HepG2 (cell line): ENCODE measurements at regions not wholly inside any gene's neighbourhood (a gene's known extent, or its start where the extent isn't known, plus 50 kb on each side); places are given as distances from the start of the nearest gene placed in this dataset.

Experiments
- ATAC-seq: fragments of 200-7000 bp; cut with Tn5 transposase; 3 replicates; pipeline ENCODE4 v1.9.1; 2020; ENCODE audit warnings: mild to moderate bottlenecking, moderate library complexity
- BruUV-seq: library from RNA; stranded (reverse); fragments of 400-500 nt; replicated peaks from 2 replicates; lab custom pipeline; 2021; lab: Mats Ljungman, UMichigan
- CTCF ChIA-PET: fragments of 300-600 bp; formaldehyde crosslinking; extraction: SDS; loops from one replicate; lab custom pipeline; 2021; ENCODE audit warnings: low total read pairs, inconsistent platforms, low intra/inter-chr PET ratio; lab: Yijun Ruan, JAX
- POLR2A ChIA-PET: fragments of 350-600 bp; sonication (Branson Sonifier 250); formaldehyde crosslinking; loops from one replicate; lab custom pipeline; 2020; ENCODE audit warnings: antibody characterized with exemption, inconsistent platforms; lab: Yijun Ruan, JAX
- DNase-seq: peaks from one replicate; pipeline ENCODE4 v3.0.0-alpha.2; 2015; ENCODE audit warnings: low spot score
- FAIRE-seq: peaks from 3 replicates; lab custom pipeline; 2011; peaks lifted over from hg19 to GRCh38; lab: Jason Lieb, UNC
- H2AFZ ChIP-seq: one replicate; pipeline ENCODE4 v1.6.1; 2011; ENCODE audit warnings: low read length, inconsistent platforms
- H3K27ac ChIP-seq: fragments of 300-600 bp; 3 replicates; pipeline ENCODE4 v1.8.0; 2011; ENCODE audit warnings: mixed run types, mild to moderate bottlenecking, mixed read lengths, low read length, inconsistent platforms; ENCODE audit not compliant: insufficient read depth; ENCODE audit errors: extremely low read length
- H3K27me3 ChIP-seq, 2 experiments: fragments of 200-600 bp in 1 of 2; 2 replicates in 1 of 2; 3 replicates in 1 of 2; pipeline versions ENCODE4 v1.6.0 to v1.8.0; 2011; ENCODE audit warnings: low read length in 2 of 2, mild to moderate bottlenecking in 2 of 2, moderate library complexity in 2 of 2, inconsistent platforms in 1 of 2; ENCODE audit not compliant: insufficient read depth in 2 of 2, control insufficient read depth in 1 of 2
- H3K36me3 ChIP-seq, 2 experiments: fragments of 200-600 bp in 1 of 2; replicated peaks in 1 of 2; 2 replicates in 1 of 2; 3 replicates in 1 of 2; pipeline versions ENCODE4 v1.5.1 to v1.8.0; 2011; ENCODE audit warnings: low read length in 2 of 2, inconsistent platforms in 1 of 2; ENCODE audit not compliant: insufficient read depth in 2 of 2, control insufficient read depth in 1 of 2
- H3K4me1 ChIP-seq: 2 replicates; pipeline ENCODE4 v1.5.1; 2012; ENCODE audit warnings: low read length, inconsistent platforms; ENCODE audit not compliant: insufficient read depth
- H3K4me2 ChIP-seq: 2 replicates; pipeline ENCODE4 v1.6.0; 2011; ENCODE audit warnings: low read depth, low read length, inconsistent platforms
- H3K4me3 ChIP-seq, 3 experiments: fragments of 200-600 bp in 1 of 3; sonication (generic), shearing (Covaris generic) in 1 of 3; replicated peaks in 1 of 3; 2 replicates each; pipeline ENCODE4 v1.5.1; 2011 to 2016; ENCODE audit warnings: low read length in 3 of 3, inconsistent platforms in 2 of 3, low read depth in 2 of 3, mild to moderate bottlenecking in 2 of 3, control low read depth in 1 of 3, mixed read lengths in 1 of 3; ENCODE audit not compliant: insufficient read depth in 1 of 3
- H3K79me2 ChIP-seq: one replicate; pipeline ENCODE4 v1.6.1; 2011; ENCODE audit warnings: low read length, inconsistent platforms; ENCODE audit not compliant: insufficient read depth
- H3K9ac ChIP-seq: 2 replicates; pipeline ENCODE4 v1.6.0; 2011; ENCODE audit warnings: mild to moderate bottlenecking, low read depth, low read length, inconsistent platforms; ENCODE audit not compliant: insufficient read depth
- H3K9me3 ChIP-seq: 2 replicates; pipeline ENCODE4 v1.5.1; 2012; ENCODE audit warnings: mild to moderate bottlenecking, low read length
- H4K20me1 ChIP-seq: 2 replicates; pipeline ENCODE4 v1.6.0; 2011; ENCODE audit warnings: inconsistent platforms, mild to moderate bottlenecking, low read length, moderate library complexity; ENCODE audit not compliant: insufficient read depth
- BORCS8-MEF2B ChIP-seq: sonication (generic); formaldehyde crosslinking; IDR thresholded peaks from 2 replicates; pipeline ENCODE4 v1.8.0; 2022; ENCODE audit warnings: mild to moderate bottlenecking, missing genetic modification reagents
- CBX5 ChIP-seq: sonication (generic); formaldehyde crosslinking; IDR thresholded peaks from 2 replicates; pipeline ENCODE4 v1.4.0; 2020; ENCODE audit warnings: missing genetic modification reagents, borderline replicate concordance
- DNMT3B ChIP-seq: conservative IDR thresholded peaks from 2 replicates; pipeline ENCODE4 v1.6.1; 2016; ENCODE audit warnings: missing biosample characterization, control low read depth
- GABPB1 ChIP-seq: IDR thresholded peaks from 2 replicates; pipeline ENCODE4 v1.6.1; 2016; ENCODE audit warnings: mild to moderate bottlenecking, missing genetic modification reagents, moderate library complexity, missing compliant biosample characterization
- GATAD1 ChIP-seq: IDR thresholded peaks from 2 replicates; pipeline ENCODE4 v1.6.1; 2016; ENCODE audit warnings: missing genetic modification reagents, missing compliant biosample characterization
- KDM5A ChIP-seq: fragments of 200-600 bp; sonication (generic); IDR thresholded peaks from 2 replicates; pipeline ENCODE4 v1.7.0; 2018; ENCODE audit warnings: antibody characterized with exemption, mild to moderate bottlenecking, low read length, borderline replicate concordance
- KMT2A ChIP-seq: sonication (generic); formaldehyde crosslinking; IDR thresholded peaks from 2 replicates; pipeline ENCODE4 v1.4.0; 2020; ENCODE audit warnings: missing genetic modification reagents
- RELA ChIP-seq: sonication (generic); formaldehyde crosslinking; IDR thresholded peaks from 2 replicates; pipeline ENCODE4 v1.4.0; 2020; ENCODE audit warnings: missing genetic modification reagents
- TCF7L2 ChIP-seq: IDR thresholded peaks from 2 replicates; pipeline ENCODE4 v1.6.1; 2011; ENCODE audit warnings: mild to moderate bottlenecking, low read depth, low read length, moderate library complexity
- ZBTB7A ChIP-seq: sonication (generic); formaldehyde crosslinking; IDR thresholded peaks from 2 replicates; pipeline ENCODE4 v1.8.0; 2022; ENCODE audit warnings: mild to moderate bottlenecking, missing genetic modification reagents
- ZFP91 ChIP-seq: sonication (generic); formaldehyde crosslinking; IDR thresholded peaks from 2 replicates; pipeline ENCODE4 v1.9.0; 2022; ENCODE audit warnings: missing genetic modification reagents, mild to moderate bottlenecking, borderline replicate concordance
- ZNF550 ChIP-seq: sonication (generic); formaldehyde crosslinking; IDR thresholded peaks from 2 replicates; pipeline ENCODE4 v1.4.0; 2020; ENCODE audit warnings: mild to moderate bottlenecking, missing genetic modification reagents, borderline replicate concordance
- ZNF766 ChIP-seq: sonication (generic); formaldehyde crosslinking; IDR thresholded peaks from 2 replicates; pipeline ENCODE4 v1.5.0; 2020; ENCODE audit warnings: missing genetic modification reagents, borderline replicate concordance
- ZNF781 ChIP-seq: sonication (generic); formaldehyde crosslinking; IDR thresholded peaks from 2 replicates; pipeline ENCODE4 v1.5.1; 2020; ENCODE audit warnings: borderline replicate concordance, mild to moderate bottlenecking, missing genetic modification reagents; ENCODE audit errors: not compliant biosample characterization
- WGBS: methylation state at CpG from one replicate; pipeline ENCODE4 v1.1.6; 2017; ENCODE audit warnings: low lambda C conversion rate; 5-methylcytosine and 5-hydroxymethylcytosine counted together
- in situ Hi-C: cut with HindIII; loops from 2 replicates; pipeline ENCODE4 v1.10.0; 2017; ENCODE audit warnings: low pct_unique_long_range_greater_than_20kb; ENCODE audit not compliant: extremely low pct_ligation_motif_present
- intact Hi-C: fragments of 100-400 bp; cut with micrococcal nuclease; formaldehyde crosslinking; loops from one replicate; pipeline ENCODE4 v1.10.0; 2022; ENCODE audit not compliant: unreplicated experiment

DNA sequence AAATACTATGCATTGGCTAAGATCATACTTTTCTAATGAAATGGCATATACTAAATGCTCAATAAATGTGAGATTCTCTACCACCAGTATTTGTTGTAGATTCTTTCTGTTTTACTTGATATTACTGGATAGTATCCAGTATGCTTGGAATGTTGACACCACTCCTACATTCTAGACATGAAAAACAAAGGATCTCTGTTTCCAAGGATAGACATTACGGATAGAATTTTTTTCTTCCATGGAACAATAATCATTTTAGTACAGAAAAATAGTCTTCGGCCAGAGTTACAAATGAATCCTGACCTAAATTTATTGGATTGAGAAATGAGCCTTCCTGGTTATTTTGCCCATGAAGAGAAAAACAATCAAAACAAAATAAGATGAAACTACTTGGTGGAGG is 258.2 kb upstream of the NT5E start:
- Histone ChIP-seq H2AFZ (no peak overlapping the region), H3K79me2 (no peaks in the 10 kb centered on the region), H3K4me2 (no peak overlapping the region), H3K27me3 (no peaks in the 10 kb centered on the region), H3K9me3 (no peaks in the 10 kb centered on the region), H3K4me3 (no peak overlapping the region), H4K20me1 (no peaks in the 10 kb centered on the region), H3K4me1 (no peaks in the 10 kb centered on the region), H3K36me3 (no peaks in the 10 kb centered on the region), H3K27ac (no peak overlapping the region), H3K9ac (no peak overlapping the region)
- CTCF ChIA-PET = no interaction called here
- no peak for FAIRE-seq
- intact Hi-C loops (no loop called here), in situ Hi-C loops (no loop called here)
- ATAC-seq = no peak
- no peak for TF ChIP-seq ZNF766 (CRISPR knock-in tag)
- TF ChIP-seq GATAD1 (CRISPR knock-in tag) = no peak
- TF ChIP-seq ZBTB7A = no peak
- TF ChIP-seq DNMT3B (CRISPR knock-in tag) = no peak
- TF ChIP-seq ZNF781 (CRISPR knock-in tag) = no peak
- TF ChIP-seq KMT2A (CRISPR knock-in tag) = no peak
- TF ChIP-seq GABPB1 (CRISPR knock-in tag) = no peak
- no peak for TF ChIP-seq ZNF550 (CRISPR knock-in tag)
- TF ChIP-seq TCF7L2 = no peak
- TF ChIP-seq RELA (CRISPR knock-in tag) = no peak
- no peak for TF ChIP-seq CBX5 (CRISPR knock-in tag)
- TF ChIP-seq KDM5A = no peak
- TF ChIP-seq BORCS8-MEF2B (CRISPR knock-in tag) = no peak
- TF ChIP-seq ZFP91 (CRISPR knock-in tag) = no peak
- DNase-seq = no peak
- no TSS peak for BruUV-seq
- POLR2A ChIA-PET = no interaction called here
- WGBS = 6% methylated on average over 2 of the region's 2 CpGs
